BJ (cell line): ENCODE measurements at regions not wholly inside any gene's neighbourhood (a gene's known extent, or its start where the extent isn't known, plus 50 kb on each side); places are given as distances from the start of the nearest gene placed in this dataset.

Experiments
- CTCF ChIA-PET: fragments of 350-600 bp; formaldehyde crosslinking; extraction: SDS; loops from one replicate; lab custom pipeline; 2021; ENCODE audit warnings: antibody characterized with exemption, inconsistent platforms; lab: Yijun Ruan, JAX
- POLR2A ChIA-PET: fragments of 300-600 bp; sonication (Branson Sonifier 250); formaldehyde crosslinking; extraction: SDS; loops from one replicate; lab custom pipeline; 2021; ENCODE audit warnings: antibody characterized with exemption; lab: Charles Lee
- DNase-seq: peaks from one replicate; pipeline ENCODE4 v3.0.0-alpha.2; 2011; ENCODE audit warnings: low read depth
- H3K27me3 ChIP-seq: 2 replicates; pipeline ENCODE4 v1.6.0; 2011; ENCODE audit warnings: low read length; ENCODE audit not compliant: control insufficient read depth, insufficient read depth
- H3K36me3 ChIP-seq: 2 replicates; pipeline ENCODE4 v1.5.1; 2011; ENCODE audit warnings: low read length; ENCODE audit not compliant: control insufficient read depth, insufficient read depth
- H3K4me3 ChIP-seq: 2 replicates; pipeline ENCODE4 v1.5.1; 2011; ENCODE audit warnings: low read depth, mild to moderate bottlenecking, control low read depth, low read length
- CTCF ChIP-seq: IDR thresholded peaks from 2 replicates; pipeline ENCODE4 v1.5.1; 2011; ENCODE audit warnings: low read depth, mild to moderate bottlenecking, control low read depth, inconsistent platforms, low read length, moderate library complexity; ENCODE audit not compliant: insufficient read depth

- Histone ChIP-seq H3K4me3 (no peak overlapping the region), H3K36me3 (no peaks in the 10 kb centered on the region), H3K27me3 (no peaks in the 10 kb centered on the region)
- CTCF ChIA-PET = interaction anchor here (1.0 kb wide), 1 partner anchor 22 kb away, joined by 3 read pairs; no protein-coding TSS in a partner anchor
- POLR2A ChIA-PET = no interaction called here
- no peak for TF ChIP-seq CTCF
- no peak for DNase-seq
Measured at GRCh38 chr5:166346726-166347374, 1944.6 kb upstream of the WWC1 start.

- H3K4me3 ChIP-seq = no peak overlapping the region
- H3K36me3 ChIP-seq = no peaks in the 10 kb centered on the region
- no peaks in the 10 kb centered on the region for H3K27me3 ChIP-seq
- POLR2A ChIA-PET = no interaction called here
- DNase-seq = no peak
- TF ChIP-seq CTCF = no peak
- CTCF ChIA-PET = no interaction called here
Measured at GRCh38 chr5:166349046-166349445, 1942.4 kb upstream of the WWC1 start.

- CTCF ChIA-PET = no interaction called here
- Histone ChIP-seq H3K27me3 (no peaks in the 10 kb centered on the region), H3K36me3 (no peaks in the 10 kb centered on the region), H3K4me3 (no peak overlapping the region)
- DNase-seq = no peak
- POLR2A ChIA-PET = no interaction called here
- TF ChIP-seq CTCF = no peak
Measured at GRCh38 chr5:166353580-166353979, 1937.9 kb upstream of the WWC1 start.

GRCh38 chr5:166354332-166354731, 1937.1 kb upstream of the WWC1 start:
- POLR2A ChIA-PET = no interaction called here
- TF ChIP-seq CTCF = no peak
- no peak overlapping the region for H3K4me3 ChIP-seq
- no peak for DNase-seq
- CTCF ChIA-PET = no interaction called here
- no peaks in the 10 kb centered on the region for H3K27me3 ChIP-seq
- H3K36me3 ChIP-seq = no peaks in the 10 kb centered on the region

- no peak for TF ChIP-seq CTCF
- DNase-seq = no peak
- POLR2A ChIA-PET = no interaction called here
- H3K4me3 ChIP-seq = no peak overlapping the region
- no peaks in the 10 kb centered on the region for H3K27me3 ChIP-seq
- CTCF ChIA-PET = no interaction called here
- H3K36me3 ChIP-seq = no peaks in the 10 kb centered on the region
Measured at GRCh38 chr5:166356096-166356495, 1935.3 kb upstream of the WWC1 start.
